Activated CD4-positive, CD25-positive, alpha-beta regulatory T cell (primary cell): ENCODE measurements at regions not wholly inside any gene's neighbourhood (a gene's known extent, or its start where the extent isn't known, plus 50 kb on each side); places are given as distances from the start of the nearest gene placed in this dataset.

Experiments used
- DNase-seq, 4 experiments: peaks; one replicate each; lab custom pipeline; 2025; lab: John Stamatoyannopoulos, UW

DNA sequence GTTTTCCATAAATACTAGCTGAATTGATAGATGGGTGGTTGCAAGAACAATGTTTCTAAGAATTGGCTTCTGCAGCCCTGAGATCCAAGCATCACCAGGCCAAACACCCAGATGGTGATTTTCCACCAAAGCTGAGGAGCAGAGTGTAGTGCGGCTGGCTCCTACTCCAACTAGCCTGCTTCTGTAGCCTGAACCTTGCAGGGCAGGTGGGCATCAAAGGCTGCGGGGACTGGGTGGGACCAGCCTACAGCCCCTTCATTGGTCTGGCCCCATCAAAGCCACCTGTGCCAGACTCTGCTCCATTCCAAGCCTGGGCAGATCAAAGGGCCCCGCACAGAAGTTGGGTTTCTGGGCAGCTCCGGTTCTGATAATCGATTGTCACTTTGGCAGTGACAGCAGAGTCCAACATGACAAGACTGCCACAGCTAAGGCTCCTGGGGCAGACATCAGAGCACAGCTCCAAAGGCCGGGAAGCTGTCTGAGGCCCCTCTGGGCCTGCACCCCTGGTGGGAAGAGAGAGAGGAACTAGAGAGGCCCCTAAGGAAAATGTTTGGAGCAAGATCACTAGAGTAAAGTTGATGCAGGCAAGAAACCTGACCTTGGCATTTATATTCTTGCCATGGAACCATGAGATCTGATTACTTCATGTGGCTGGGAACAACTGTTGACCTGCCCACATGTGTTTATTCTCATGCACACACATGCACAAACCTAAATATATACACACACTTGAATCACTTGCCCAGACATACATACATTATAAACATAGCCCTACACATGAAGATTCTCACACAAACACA is 582.9 kb downstream of the INSC start:
- DNase-seq, result no peak

GRCh38 chr11:15698855-15699254 is 584.1 kb downstream of the INSC start:
- DNase-seq, result no peak

DNA sequence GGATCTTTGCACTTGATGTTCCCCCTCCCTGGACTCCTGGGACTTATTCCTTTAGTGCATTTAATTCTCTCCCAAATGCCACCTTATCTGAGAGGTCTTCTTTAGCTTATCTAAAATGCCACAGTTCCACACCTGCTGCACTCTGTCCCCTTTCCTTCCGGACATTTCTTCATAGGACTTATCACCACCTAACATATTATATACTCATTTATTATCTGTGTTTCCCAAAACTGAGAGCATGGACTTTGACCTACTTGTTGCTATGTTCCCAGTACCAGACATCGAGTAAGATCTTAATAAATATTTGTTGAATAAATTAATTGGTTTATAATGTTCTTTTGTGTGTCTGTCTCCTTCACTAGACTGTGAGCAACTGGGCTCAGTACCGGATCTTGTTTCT is 585.3 kb downstream of the INSC start:
- DNase-seq, result no peak

DNA sequence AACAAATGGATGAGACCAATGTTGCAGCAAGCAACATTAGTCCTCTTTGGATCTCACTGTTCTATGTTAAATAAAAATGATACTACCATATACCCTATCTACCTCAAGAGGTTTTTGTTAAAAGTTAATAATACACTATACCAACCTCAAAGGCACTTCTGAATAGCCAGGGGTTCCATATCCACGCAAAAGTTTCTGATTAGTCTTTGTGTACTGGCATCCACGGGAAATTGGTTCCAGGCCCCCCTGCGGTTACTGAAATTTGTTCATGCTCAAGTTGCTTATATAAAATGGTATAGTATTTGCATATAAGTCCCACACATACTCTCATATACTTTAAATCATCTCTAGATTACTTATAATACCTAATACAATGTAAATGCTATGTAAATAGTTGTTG is 585.7 kb downstream of the INSC start:
- DNase-seq, result no peak

DNA sequence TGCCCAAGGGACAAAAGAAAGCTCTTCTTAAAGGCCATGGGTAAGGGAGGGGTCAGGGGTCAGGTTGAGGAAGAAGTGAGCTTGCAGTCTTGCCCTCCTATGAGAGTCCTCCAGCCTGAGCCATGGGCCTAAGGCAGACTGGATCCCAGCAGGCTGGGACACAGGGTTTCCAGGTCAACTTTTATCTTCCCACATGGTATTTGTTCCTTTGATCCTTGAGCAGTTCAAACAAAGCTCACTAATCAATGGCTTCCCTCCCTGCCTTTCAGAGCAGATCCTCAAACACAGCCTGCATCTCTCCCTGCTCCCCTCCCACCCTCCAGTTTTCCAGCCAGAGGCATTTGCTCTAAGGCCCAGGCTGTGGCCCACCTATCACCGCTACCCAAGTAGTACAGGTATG is 589.3 kb downstream of the INSC start:
- no peak for DNase-seq

DNA sequence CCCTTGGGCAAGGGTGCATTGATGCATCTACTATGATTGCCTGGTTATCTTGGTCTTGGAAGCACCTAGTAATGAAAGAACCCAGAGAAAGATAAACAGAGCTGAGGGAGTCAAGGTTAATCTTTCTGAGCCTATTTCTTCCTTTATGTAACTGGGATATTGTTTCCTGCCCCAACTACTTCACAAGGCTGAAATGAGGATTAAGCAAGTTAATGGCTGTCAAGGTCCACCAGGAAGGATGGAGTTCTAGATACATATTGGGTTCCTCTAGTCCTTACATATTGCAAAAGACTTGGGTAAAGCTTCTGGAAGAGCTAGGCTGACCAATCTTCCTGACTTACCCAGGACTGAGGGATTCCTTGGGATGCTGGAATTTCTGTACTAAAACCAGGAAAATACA is 589.8 kb downstream of the INSC start:
- DNase-seq, result no peak

- no peak for DNase-seq
Measured at GRCh38 chr11:15705891-15706290, 591.2 kb downstream of the INSC start.

GRCh38 chr11:15707194-15707593 is 592.5 kb downstream of the INSC start:
- no peak for DNase-seq

DNA sequence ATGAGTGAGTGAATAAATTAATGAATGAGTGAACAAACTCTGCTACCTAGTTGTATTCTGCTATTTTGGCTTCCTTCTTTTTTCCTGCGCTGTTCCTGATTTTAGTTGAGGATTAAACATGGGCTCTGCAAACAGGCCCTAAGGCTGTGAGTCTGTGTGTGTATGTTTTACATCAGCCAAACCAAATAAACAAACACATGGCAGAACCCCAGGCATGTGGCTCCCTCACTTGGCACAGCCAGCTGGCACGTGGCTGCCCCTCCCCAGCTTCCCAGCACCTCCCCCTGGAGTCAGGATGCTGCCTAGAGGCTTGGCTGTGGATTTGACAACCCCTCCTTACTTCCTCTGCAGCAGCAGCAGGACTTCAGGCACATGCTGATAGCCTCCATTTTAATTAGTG is 593.2 kb downstream of the INSC start:
- no peak for DNase-seq

GRCh38 chr11:15710580-15711275 is 596.0 kb downstream of the INSC start:
- no peak for DNase-seq

DNA sequence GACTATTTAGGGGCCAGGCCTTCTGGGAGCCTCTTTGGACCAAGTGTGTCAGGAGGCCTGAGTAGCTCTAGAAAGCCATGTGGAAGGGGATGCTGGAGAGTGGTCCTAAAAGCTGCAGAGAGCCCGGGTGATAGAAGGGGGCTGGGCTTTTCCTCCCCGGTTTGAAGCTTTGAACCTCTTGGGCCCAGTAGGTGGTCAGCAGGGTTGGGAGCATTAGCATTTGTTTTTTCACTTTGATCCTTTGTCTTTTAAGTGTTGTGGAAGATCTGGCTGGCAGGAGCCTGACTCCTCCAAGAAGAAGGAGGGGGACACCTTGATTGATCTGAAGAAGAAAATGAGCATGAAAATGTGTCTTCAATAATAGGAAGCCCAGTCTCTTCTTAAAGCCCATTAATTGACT is 596.6 kb downstream of the INSC start:
- no peak for DNase-seq

DNA sequence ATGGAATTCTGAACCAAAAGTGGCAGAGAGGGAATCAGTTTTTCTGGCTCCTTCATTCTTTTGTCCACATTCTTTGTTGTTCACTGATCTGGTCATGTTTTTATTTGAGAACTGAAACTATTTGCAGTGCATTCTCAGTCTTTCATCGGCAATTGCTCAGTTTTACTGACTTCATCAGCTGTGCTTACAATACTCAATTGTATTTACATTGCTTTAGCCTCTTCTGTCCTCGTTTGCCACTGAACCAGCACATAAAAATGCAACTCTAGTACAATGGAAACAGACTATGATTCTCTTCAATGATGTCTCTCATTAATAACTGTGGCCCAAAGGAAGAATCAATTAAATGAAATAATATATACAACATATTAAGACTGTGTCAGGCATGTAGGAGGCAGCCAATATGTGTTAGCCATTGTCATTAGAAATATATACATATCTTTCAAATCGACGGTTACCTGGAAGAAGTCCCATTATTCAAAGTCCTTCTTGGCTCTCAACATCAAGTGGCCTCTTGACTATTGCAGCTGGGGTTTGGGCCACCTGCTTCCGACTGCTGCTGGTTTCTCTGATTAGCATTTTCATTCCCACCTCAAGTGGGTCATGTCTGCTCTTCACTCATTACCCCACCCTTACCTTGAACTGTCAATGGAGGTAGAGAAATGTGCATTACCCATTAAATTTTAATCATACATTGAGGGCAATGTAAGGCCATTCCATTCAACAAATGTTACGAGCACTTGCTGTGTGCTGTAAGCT is 600.1 kb downstream of the INSC start:
- DNase-seq, result no peak

- no peak for DNase-seq
Measured at GRCh38 chr11:15716550-15716949, 601.8 kb downstream of the INSC start.

GRCh38 chr11:15720460-15720859 is 605.7 kb downstream of the INSC start:
- no peak for DNase-seq

DNA sequence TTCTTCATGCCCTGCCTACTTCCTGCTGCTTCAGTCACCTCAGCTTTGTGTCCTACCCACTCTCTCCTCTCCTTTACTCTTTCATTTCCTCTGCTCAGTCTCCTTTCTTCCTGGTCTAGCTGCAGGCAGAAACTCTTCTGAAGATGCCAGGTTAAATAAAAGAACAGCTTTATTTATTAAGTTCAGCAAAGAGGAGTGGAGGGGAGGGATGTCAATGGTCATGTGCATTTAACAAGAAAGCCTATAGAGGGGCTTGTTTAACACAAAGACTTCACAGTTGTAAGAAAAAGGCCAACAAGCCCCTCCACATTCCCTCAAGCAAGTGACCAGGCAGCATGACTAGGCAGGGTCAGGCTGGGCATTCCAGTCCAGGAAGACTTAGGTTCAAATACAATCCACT is 609.2 kb downstream of the INSC start:
- no peak for DNase-seq

GRCh38 chr11:15724601-15725000 is 609.9 kb downstream of the INSC start:
- DNase-seq, result no peak

DNA sequence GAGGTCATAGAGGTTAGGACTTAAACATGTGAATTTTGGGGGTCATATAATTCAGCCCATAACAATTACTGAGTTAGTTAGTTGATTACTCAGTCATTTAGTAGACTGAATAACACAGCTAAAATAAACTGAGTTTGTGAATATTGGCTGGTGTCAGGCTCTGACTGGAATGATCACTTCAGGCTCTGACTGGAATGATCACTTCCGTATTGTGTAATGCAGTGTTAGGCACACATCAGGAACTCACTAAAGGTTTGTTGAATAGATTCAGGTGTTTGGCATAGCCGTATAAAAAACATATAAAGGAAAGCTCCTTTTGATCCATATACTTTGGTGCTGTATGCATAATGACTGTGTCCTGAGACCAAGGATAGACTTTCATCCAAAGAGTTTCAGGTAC is 610.5 kb downstream of the INSC start:
- no peak for DNase-seq

DNA sequence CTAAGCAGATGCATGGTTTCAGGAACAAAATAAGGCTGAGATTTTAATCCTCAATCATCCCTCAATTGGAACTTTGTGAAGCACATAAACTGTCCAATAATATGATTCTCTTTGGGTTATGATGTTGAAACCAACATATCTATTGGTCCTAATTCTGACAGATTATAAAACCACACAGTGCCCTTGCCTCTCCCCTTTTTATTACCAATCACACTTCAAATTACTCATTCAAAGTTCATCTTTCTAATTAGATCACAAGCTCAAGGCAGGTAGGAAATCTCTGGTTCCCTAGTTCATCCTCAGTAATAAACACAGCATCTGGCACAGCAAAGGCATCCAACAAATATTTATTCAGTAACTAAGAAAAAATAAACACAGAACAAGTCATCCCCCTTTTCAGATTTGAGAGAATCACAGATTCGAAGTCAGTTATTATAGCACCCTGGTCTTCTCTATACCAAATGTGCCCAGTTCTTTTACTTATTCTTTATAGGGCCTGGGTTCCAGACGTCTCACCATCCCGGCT is 611.6 kb downstream of the INSC start:
- DNase-seq, result no peak

GRCh38 chr11:15726893-15727519 is 612.3 kb downstream of the INSC start:
- DNase-seq, result no peak

GRCh38 chr11:15727520-15727914 is 612.8 kb downstream of the INSC start:
- no peak for DNase-seq

- no peak for DNase-seq
Measured at GRCh38 chr11:15728207-15728606, 613.5 kb downstream of the INSC start.

DNA sequence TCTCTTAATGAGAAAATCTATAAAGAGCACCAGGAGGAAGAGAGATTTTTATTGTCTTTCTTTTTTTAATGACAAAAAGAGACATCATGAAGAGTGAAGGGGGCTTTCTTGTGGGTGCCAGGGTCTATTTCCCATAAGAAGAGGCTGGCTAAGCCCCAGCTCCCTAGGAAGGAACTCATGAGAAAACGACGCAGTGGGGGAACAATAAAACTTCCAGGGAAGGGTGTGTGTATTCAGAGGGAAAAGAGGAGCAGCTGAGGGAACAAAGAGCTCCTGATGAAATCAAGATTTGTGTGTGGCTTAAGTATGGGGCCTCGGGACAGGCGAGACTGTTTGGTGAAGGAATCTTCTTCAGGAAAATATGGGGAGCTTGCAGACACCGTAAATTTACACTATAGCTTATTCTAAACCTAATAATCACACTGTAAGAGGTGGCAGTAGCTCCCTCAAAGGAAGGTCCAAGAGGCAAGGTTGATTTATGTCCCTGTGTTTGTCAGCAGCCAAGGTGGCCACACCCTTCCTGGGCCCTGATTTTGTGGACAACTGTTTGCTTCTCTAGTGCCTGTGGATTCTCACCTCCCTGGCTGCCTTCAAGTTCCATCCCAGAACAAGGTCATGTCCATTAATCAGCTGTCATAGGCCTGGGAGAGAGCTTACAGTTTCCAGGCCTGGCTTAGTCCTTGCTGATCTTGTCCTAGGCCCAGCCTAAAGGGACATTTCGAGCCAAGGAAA is 615.7 kb downstream of the INSC start:
- no peak for DNase-seq
